ENCODE measurements at regions not wholly inside any gene's neighbourhood (a gene's known extent, or its start where the extent isn't known, plus 50 kb on each side); places are given as distances from the start of the nearest gene placed in this dataset.

GRCh38 chr4:108540536-108540935, 79.8 kb upstream of the RPL34 start:
- Histone ChIP-seq H3K4me3 (ENCODE audit: low read length) (no peak overlapping the region), H3K9me3 (ENCODE audit: control insufficient read depth in 2 of 3, low read length in 3 of 3) (no peaks in the 10 kb centered on the region), H3K27me3 (ENCODE audit: control insufficient read depth in 2 of 2, insufficient read depth in 2 of 2, low read length in 2 of 2) (no peaks in the 10 kb centered on the region), H3K27ac (ENCODE audit: low read depth, low read length) (no peak overlapping the region), H3K4me1 (ENCODE audit: control insufficient read depth in 2 of 2, insufficient read depth in 2 of 2, low read length in 2 of 2) (peaks cover 0 to 16% of the 10 kb centered on the region in 2 donors), H3K36me3 (ENCODE audit: control insufficient read depth in 2 of 3, insufficient read depth in 3 of 3, low read length in 3 of 3) (no peaks in the 10 kb centered on the region)
- Mint-ChIP-seq H3K4me3 (peak overlapping the region in 3 of 10 donors; percentile 0 to 48 (median 19)), H3K9me3 (peaks cover 0 to 15% (median 3%) of the 10 kb centered on the region in 11 donors), H3K36me3 (peaks cover 9 to 49% (median 24%) of the 10 kb centered on the region in 5 donors), H3K27ac (peak overlapping the region in 4 of 9 donors; percentile 18 to 44 (median 30)), H3K27me3 (no peaks in the 10 kb centered on the region), H3K4me1 (peaks cover 18 to 63% (median 49%) of the 10 kb centered on the region in 7 donors)
- DNase-seq (no peak), ATAC-seq (no peak)
- intact Hi-C loops (cut with micrococcal nuclease), result loop anchor here in 1 of 2 donors (2.0 kb wide), 1 partner anchor 14 kb away; no protein-coding TSS in a partner anchor
- POLR2A ChIA-PET, result interaction anchor here (1.0 to 1.3 kb wide), 2 partner anchors 8 to 38 kb away, joined by 3 read pairs; no protein-coding TSS in a partner anchor
- CTCF ChIA-PET, result no interaction called here

DNA sequence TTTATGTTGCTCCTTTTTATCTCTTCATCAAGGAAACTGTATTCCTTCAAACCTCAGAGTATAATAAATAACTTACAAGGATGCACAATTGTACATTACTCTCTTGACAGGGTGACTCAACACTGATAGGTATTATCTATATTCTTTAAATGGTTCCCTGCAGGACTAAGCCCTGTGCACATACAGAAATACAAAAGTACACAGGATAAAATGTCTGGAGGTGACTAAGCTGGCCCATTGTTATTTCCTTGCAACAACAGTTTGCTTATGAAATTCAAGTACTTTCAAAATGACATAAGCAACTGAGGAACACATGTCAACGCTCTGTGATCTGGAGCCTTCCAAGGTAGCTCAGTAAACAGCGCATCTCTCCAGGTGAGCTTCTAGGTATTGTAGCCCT, 83.8 kb upstream of the RPL34 start:
- peaks cover 0 to 12% (median 0%) of the 10 kb centered on the region in 11 donors for H3K9me3 Mint-ChIP-seq
- no peak overlapping the region for H3K27ac ChIP-seq (ENCODE audit: low read depth, low read length)
- H3K4me1 Mint-ChIP-seq, result peaks cover 34 to 85% (median 67%) of the 10 kb centered on the region in 7 donors
- CTCF ChIA-PET, result interaction anchor here (2.7 kb wide), 1 partner anchor 35 kb away, joined by 13 read pairs; no protein-coding TSS in a partner anchor
- peak overlapping the region in 7 of 10 donors; percentile 6 to 76 (median 19) for H3K4me3 Mint-ChIP-seq
- H3K4me1 ChIP-seq (ENCODE audit: control insufficient read depth in 2 of 2, insufficient read depth in 2 of 2, low read length in 2 of 2), result peaks cover 0 to 47% of the 10 kb centered on the region in 2 donors
- ATAC-seq (no peak), DNase-seq (no peak)
- peaks cover 4 to 40% (median 16%) of the 10 kb centered on the region in 5 donors for H3K36me3 Mint-ChIP-seq
- intact Hi-C loops (cut with micrococcal nuclease), result loop anchor here in 1 of 2 donors (1.0 kb wide), 1 partner anchor 8 kb away; no protein-coding TSS in a partner anchor
- no peak overlapping the region for H3K4me3 ChIP-seq (ENCODE audit: low read length)
- H3K27me3 Mint-ChIP-seq, result no peaks in the 10 kb centered on the region
- H3K9me3 ChIP-seq (ENCODE audit: control insufficient read depth in 2 of 3, low read length in 3 of 3), result no peaks in the 10 kb centered on the region
- POLR2A ChIA-PET, result interaction anchor here (1.4 kb wide), 1 partner anchor 11 kb away, joined by 4 read pairs; no protein-coding TSS in a partner anchor
- peak overlapping the region in 3 of 9 donors; percentile 14 to 77 (median 49) for H3K27ac Mint-ChIP-seq
- H3K36me3 ChIP-seq (ENCODE audit: control insufficient read depth in 2 of 3, insufficient read depth in 3 of 3, low read length in 3 of 3), result no peaks in the 10 kb centered on the region
- no peaks in the 10 kb centered on the region for H3K27me3 ChIP-seq (ENCODE audit: control insufficient read depth in 2 of 2, insufficient read depth in 2 of 2, low read length in 2 of 2)

- intact Hi-C loops (cut with micrococcal nuclease), result loop anchor here in 1 of 2 donors (1.0 kb wide), 1 partner anchor 7 kb away; no protein-coding TSS in a partner anchor
- Mint-ChIP-seq H3K4me1 (peaks cover 37 to 85% (median 73%) of the 10 kb centered on the region in 7 donors), H3K27ac (peak overlapping the region; percentile 13 to 77 (median 46)), H3K27me3 (no peaks in the 10 kb centered on the region), H3K36me3 (peaks cover 4 to 36% (median 9%) of the 10 kb centered on the region in 5 donors), H3K9me3 (peaks cover 0 to 12% (median 0%) of the 10 kb centered on the region in 11 donors), H3K4me3 (peak overlapping the region in 8 of 10 donors; percentile 28 to 81 (median 66))
- Histone ChIP-seq H3K27ac (ENCODE audit: low read depth, low read length) (no peak overlapping the region), H3K36me3 (ENCODE audit: control insufficient read depth in 2 of 3, insufficient read depth in 3 of 3, low read length in 3 of 3) (no peaks in the 10 kb centered on the region), H3K4me1 (ENCODE audit: control insufficient read depth in 2 of 2, insufficient read depth in 2 of 2, low read length in 2 of 2) (peaks cover 0 to 56% of the 10 kb centered on the region in 2 donors), H3K9me3 (ENCODE audit: control insufficient read depth in 2 of 3, low read length in 3 of 3) (no peaks in the 10 kb centered on the region), H3K27me3 (ENCODE audit: control insufficient read depth in 2 of 2, insufficient read depth in 2 of 2, low read length in 2 of 2) (no peaks in the 10 kb centered on the region), H3K4me3 (ENCODE audit: low read length) (no peak overlapping the region)
- POLR2A ChIA-PET, result interaction anchor here (0.7 to 2.4 kb wide), 7 partner anchors 11 to 473 kb away, joined by 3 to 8 read pairs (median 4); no protein-coding TSS in a partner anchor
- CTCF ChIA-PET, result interaction anchor here (0.6 to 2.7 kb wide), 3 partner anchors 18 to 36 kb away, joined by 3 to 13 read pairs (median 4); no protein-coding TSS in a partner anchor
- DNase-seq (no peak), ATAC-seq (no peak)
Measured at GRCh38 chr4:108535757-108536156, 84.6 kb upstream of the RPL34 start.

GRCh38 chr4:108533876-108534275, 86.5 kb upstream of the RPL34 start:
- POLR2A ChIA-PET, result interaction anchor here (0.6 to 2.4 kb wide), 2 partner anchors 9 to 743 kb away, joined by 5 to 8 read pairs; no protein-coding TSS in a partner anchor
- CTCF ChIA-PET, result interaction anchor here (0.7 to 2.7 kb wide), 3 partner anchors 11 to 310 kb away, joined by 3 to 13 read pairs (median 4); no protein-coding TSS in a partner anchor

GRCh38 chr4:108533245-108533844, 87.0 kb upstream of the RPL34 start:
- H3K9me3 ChIP-seq (ENCODE audit: control insufficient read depth in 2 of 3, low read length in 3 of 3), result no peaks in the 10 kb centered on the region
- H3K4me3 Mint-ChIP-seq, result peak overlapping the region; percentile 52 to 91 (median 66)
- H3K36me3 Mint-ChIP-seq, result peaks cover 3 to 30% (median 4%) of the 10 kb centered on the region in 5 donors
- peaks cover 9 to 75% of the 10 kb centered on the region in 2 donors for H3K4me1 ChIP-seq (ENCODE audit: control insufficient read depth in 2 of 2, insufficient read depth in 2 of 2, low read length in 2 of 2)
- intact Hi-C loops (cut with micrococcal nuclease), result loop anchor here in 1 of 2 donors (5.0 kb wide), 1 partner anchor 361 kb away; no protein-coding TSS in a partner anchor
- peak in 1 of 9 donors; percentile 29 for DNase-seq
- peaks cover 50 to 97% (median 91%) of the 10 kb centered on the region in 7 donors for H3K4me1 Mint-ChIP-seq
- no peak overlapping the region for H3K4me3 ChIP-seq (ENCODE audit: low read length)
- ATAC-seq, result no peak
- H3K36me3 ChIP-seq (ENCODE audit: control insufficient read depth in 2 of 3, insufficient read depth in 3 of 3, low read length in 3 of 3), result no peaks in the 10 kb centered on the region
- H3K27ac Mint-ChIP-seq, result peak overlapping the region; percentile 28 to 89 (median 69)
- H3K9me3 Mint-ChIP-seq, result peaks cover 0 to 21% (median 1%) of the 10 kb centered on the region in 11 donors
- no peaks in the 10 kb centered on the region for H3K27me3 ChIP-seq (ENCODE audit: control insufficient read depth in 2 of 2, insufficient read depth in 2 of 2, low read length in 2 of 2)
- CTCF ChIA-PET, result interaction anchor here (0.7 to 1.3 kb wide), 3 partner anchors 11 to 481 kb away, joined by 3 to 4 read pairs (median 4); no protein-coding TSS in a partner anchor
- POLR2A ChIA-PET, result interaction anchor here (0.6 to 2.4 kb wide), 5 partner anchors 8 to 387 kb away, joined by 3 to 8 read pairs (median 3); no protein-coding TSS in a partner anchor
- H3K27me3 Mint-ChIP-seq, result no peaks in the 10 kb centered on the region
- no peak overlapping the region for H3K27ac ChIP-seq (ENCODE audit: low read depth, low read length)

More at GRCh38 chr4:108533876-108534275, 86.5 kb upstream of the RPL34 start:
- intact Hi-C loops (cut with micrococcal nuclease), result loop anchor here in 1 of 2 donors (5.0 kb wide), 1 partner anchor 362 kb away; no protein-coding TSS in a partner anchor
- no peak overlapping the region for H3K27ac ChIP-seq (ENCODE audit: low read depth, low read length)
- H3K27me3 ChIP-seq (ENCODE audit: control insufficient read depth in 2 of 2, insufficient read depth in 2 of 2, low read length in 2 of 2), result no peaks in the 10 kb centered on the region
- Mint-ChIP-seq H3K9me3 (peaks cover 0 to 17% (median 1%) of the 10 kb centered on the region in 11 donors), H3K27me3 (no peaks in the 10 kb centered on the region), H3K4me3 (peak overlapping the region in 8 of 10 donors; percentile 38 to 91 (median 72)), H3K27ac (peak overlapping the region in 8 of 9 donors; percentile 28 to 89 (median 72)), H3K36me3 (peaks cover 3 to 28% (median 4%) of the 10 kb centered on the region in 5 donors), H3K4me1 (peaks cover 46 to 92% (median 86%) of the 10 kb centered on the region in 7 donors)
- H3K4me1 ChIP-seq (ENCODE audit: control insufficient read depth in 2 of 2, insufficient read depth in 2 of 2, low read length in 2 of 2), result peaks cover 3 to 70% of the 10 kb centered on the region in 2 donors
- no peak for DNase-seq
- ATAC-seq, result no peak
- H3K4me3 ChIP-seq (ENCODE audit: low read length), result no peak overlapping the region
- H3K36me3 ChIP-seq (ENCODE audit: control insufficient read depth in 2 of 3, insufficient read depth in 3 of 3, low read length in 3 of 3), result no peaks in the 10 kb centered on the region
- H3K9me3 ChIP-seq (ENCODE audit: control insufficient read depth in 2 of 3, low read length in 3 of 3), result no peaks in the 10 kb centered on the region

DNA sequence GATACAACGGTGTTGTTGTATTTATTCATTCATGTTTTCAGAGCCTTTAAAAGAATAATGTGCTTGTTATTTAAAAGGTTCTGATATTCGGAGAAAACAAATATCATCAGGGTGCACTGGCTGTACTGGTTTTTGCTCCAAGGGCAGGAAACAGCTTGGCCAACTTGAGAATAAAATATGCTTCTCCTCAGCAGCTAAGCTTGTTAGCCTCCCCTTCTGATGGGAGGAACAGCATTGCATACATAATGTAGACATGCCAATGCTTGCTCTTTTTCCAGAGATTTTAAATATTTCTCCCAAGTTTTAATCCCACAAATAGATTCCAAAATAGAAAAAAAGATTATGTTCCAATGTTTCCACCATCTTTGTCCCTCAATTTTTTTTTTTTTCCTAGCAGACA, 87.6 kb upstream of the RPL34 start:
- Mint-ChIP-seq H3K27ac (peak overlapping the region in 8 of 9 donors; percentile 28 to 89 (median 72)), H3K4me1 (peaks cover 53 to 99% (median 93%) of the 10 kb centered on the region in 7 donors), H3K4me3 (peak overlapping the region in 9 of 10 donors; percentile 52 to 91 (median 70)), H3K36me3 (peaks cover under 1 to 26% (median 4%) of the 10 kb centered on the region in 5 donors), H3K27me3 (no peaks in the 10 kb centered on the region), H3K9me3 (peaks cover 0 to 21% (median 0%) of the 10 kb centered on the region in 11 donors)
- DNase-seq, result no peak
- POLR2A ChIA-PET, result interaction anchor here (0.6 to 1.2 kb wide), 6 partner anchors 21 to 957 kb away, joined by 3 to 4 read pairs (median 3); no protein-coding TSS in a partner anchor
- no peaks in the 10 kb centered on the region for H3K27me3 ChIP-seq (ENCODE audit: control insufficient read depth in 2 of 2, insufficient read depth in 2 of 2, low read length in 2 of 2)
- H3K27ac ChIP-seq (ENCODE audit: low read depth, low read length), result no peak overlapping the region
- no peaks in the 10 kb centered on the region for H3K9me3 ChIP-seq (ENCODE audit: control insufficient read depth in 2 of 3, low read length in 3 of 3)
- H3K4me1 ChIP-seq (ENCODE audit: control insufficient read depth in 2 of 2, insufficient read depth in 2 of 2, low read length in 2 of 2), result peaks cover 15 to 81% of the 10 kb centered on the region in 2 donors
- no peaks in the 10 kb centered on the region for H3K36me3 ChIP-seq (ENCODE audit: control insufficient read depth in 2 of 3, insufficient read depth in 3 of 3, low read length in 3 of 3)
- intact Hi-C loops (cut with micrococcal nuclease), result loop anchor here in 1 of 2 donors (5.0 kb wide), 1 partner anchor 360 kb away; no protein-coding TSS in a partner anchor
- ATAC-seq, result no peak
- no peak overlapping the region for H3K4me3 ChIP-seq (ENCODE audit: low read length)
- CTCF ChIA-PET, result interaction anchor here (0.7 to 0.9 kb wide), 2 partner anchors 481 to 707 kb away, joined by 4 read pairs; no protein-coding TSS in a partner anchor
